ENCODE measurements at regions not wholly inside any gene's neighbourhood (a gene's known extent, or its start where the extent isn't known, plus 50 kb on each side); places are given as distances from the start of the nearest gene placed in this dataset.

- SMC1A ChIA-PET (ENCODE audit: uncharacterized antibody, unreplicated experiment), result no interaction called here
- no peak overlapping the region for H3K27ac ChIP-seq (ENCODE audit: control insufficient read depth, insufficient read depth)
- H2AFZ ChIP-seq (ENCODE audit: control insufficient read depth, low read depth, low read length), result no peak overlapping the region
- H3K36me3 ChIP-seq (ENCODE audit: control insufficient read depth in 2 of 2, insufficient read depth in 2 of 2, low read length in 1 of 2), result no peaks in the 10 kb centered on the region
- H3K4me1 ChIP-seq (ENCODE audit: control insufficient read depth, insufficient read depth, low read length), result no peaks in the 10 kb centered on the region
- intact Hi-C loops (cut with micrococcal nuclease; ENCODE audit: unreplicated experiment) (loop anchor here (10.0 kb wide), 2 partner anchors 353 to 773 kb away; no protein-coding TSS in a partner anchor), in situ Hi-C loops (cut with MboI) (loop anchor here (10.0 kb wide), 1 partner anchor 853 kb away; no protein-coding TSS in a partner anchor)
- RAD21 ChIA-PET (ENCODE audit: unreplicated experiment), result no interaction called here
- WGBS (ENCODE audit: insufficient coverage, insufficient replicate concordance, low lambda C conversion rate, missing lambda C conversion rate), result 28% methylated on average over 3 of the region's 3 CpGs
- DNase-seq (ENCODE audit: low read depth, low spot score) (no peak), ATAC-seq (no peak), FAIRE-seq (no peak)
- CTCF ChIA-PET, result no interaction called here
- TF ChIP-seq FOXM1 (IDR thresholded peaks at IDR 0.05; ENCODE audit: low read depth, low read length), result no peak
- no peak for TF ChIP-seq ZNF207 (IDR thresholded peaks at IDR 0.05; ENCODE audit: borderline replicate concordance)
- TF ChIP-seq PKNOX1 (IDR thresholded peaks at IDR 0.05), result no peak
- no peak for TF ChIP-seq EED (IDR thresholded peaks at IDR 0.05; ENCODE audit: low read depth)
- TF ChIP-seq IRF5 (IDR thresholded peaks at IDR 0.05; ENCODE audit: borderline replicate concordance), result no peak
- no peak for TF ChIP-seq KAT2A (conservative IDR thresholded peaks at IDR 0.05; ENCODE audit: control insufficient read depth, low read depth, low read length)
- TF ChIP-seq NBN (IDR thresholded peaks at IDR 0.05), result no peak
- no peak for TF ChIP-seq ZNF384 (IDR thresholded peaks at IDR 0.05; ENCODE audit: borderline replicate concordance, low read depth, low read length)
- TF ChIP-seq BRCA1 (IDR thresholded peaks at IDR 0.05; ENCODE audit: low read depth, low read length), result no peak
- H3K9me3 ChIP-seq (replicated peaks; ENCODE audit: control insufficient read depth, insufficient read depth, low read length), result no peaks in the 10 kb centered on the region
- no peak overlapping the region for H3K4me3 ChIP-seq
- H4K20me1 ChIP-seq (ENCODE audit: control insufficient read depth, insufficient read depth), result no peaks in the 10 kb centered on the region
- H3K79me2 ChIP-seq (ENCODE audit: control insufficient read depth, insufficient read depth, low read length), result no peaks in the 10 kb centered on the region
- no peaks in the 10 kb centered on the region for H3K27me3 ChIP-seq (replicated peaks in 1 of 2; ENCODE audit: control insufficient read depth in 2 of 2, insufficient read depth in 2 of 2, low read length in 1 of 2)
- BruUV-seq (replicated peaks), result no TSS peak
- no peak overlapping the region for H3K9ac ChIP-seq (ENCODE audit: control insufficient read depth, insufficient read depth, low read length)
- POLR2A ChIA-PET, result no interaction called here
- H3K4me2 ChIP-seq (ENCODE audit: control insufficient read depth, insufficient read depth), result no peak overlapping the region
Measured at GRCh38 chr6:142561511-142562265, 259.9 kb downstream of the ADGRG6 start.

All from GM12878 (cell line).